Endothelial cell of hepatic sinusoid (primary cell): ENCODE measurements at regions not wholly inside any gene's neighbourhood (a gene's known extent, or its start where the extent isn't known, plus 50 kb on each side); places are given as distances from the start of the nearest gene placed in this dataset.

Experiments
- in situ Hi-C: cut with HindIII; loops from 2 replicates; pipeline ENCODE4 v1.10.0; 2017; ENCODE audit warnings: low sequenced_read_pairs

- in situ Hi-C loops: no loop called here
Measured at GRCh38 chr3:181660337-181660736, 51.4 kb upstream of the SOX2 start.

- in situ Hi-C loops: no loop called here
Measured at GRCh38 chr3:181637456-181637855, 74.3 kb upstream of the SOX2 start.

GRCh38 chr3:181637056-181637455 lies 74.7 kb upstream of the SOX2 start:
- in situ Hi-C loops: no loop called here

GRCh38 chr3:181635141-181635540 lies 76.6 kb upstream of the SOX2 start:
- in situ Hi-C loops: no loop called here

GRCh38 chr3:181633556-181633955 lies 78.2 kb upstream of the SOX2 start:
- in situ Hi-C loops: no loop called here

- in situ Hi-C loops: no loop called here
Measured at GRCh38 chr3:181631901-181632300, 79.8 kb upstream of the SOX2 start.

- in situ Hi-C loops: no loop called here
Measured at GRCh38 chr3:181630853-181631252, 80.9 kb upstream of the SOX2 start.

- in situ Hi-C loops: no loop called here
Measured at GRCh38 chr3:181629711-181630110, 82.0 kb upstream of the SOX2 start.

- in situ Hi-C loops: no loop called here
Measured at GRCh38 chr3:181629029-181629428, 82.7 kb upstream of the SOX2 start.

GRCh38 chr3:181628384-181628783 lies 83.3 kb upstream of the SOX2 start:
- in situ Hi-C loops: no loop called here

GRCh38 chr3:181626036-181626435 lies 85.7 kb upstream of the SOX2 start:
- in situ Hi-C loops: no loop called here

GRCh38 chr3:181623924-181624694 lies 87.6 kb upstream of the SOX2 start:
- in situ Hi-C loops: no loop called here

GRCh38 chr3:181622365-181622764 lies 89.4 kb upstream of the SOX2 start:
- in situ Hi-C loops: no loop called here

- in situ Hi-C loops: loop anchor here (5.0 kb wide), 1 partner anchor 77 kb away; no protein-coding TSS in a partner anchor
Measured at GRCh38 chr3:181619897-181620296, 91.8 kb upstream of the SOX2 start.

- in situ Hi-C loops: loop anchor here (5.0 kb wide), 1 partner anchor 79 kb away; no protein-coding TSS in a partner anchor
Measured at GRCh38 chr3:181618260-181618659, 93.5 kb upstream of the SOX2 start.

GRCh38 chr3:181616088-181617070 lies 95.3 kb upstream of the SOX2 start:
- in situ Hi-C loops: loop anchor here (5.0 kb wide), 1 partner anchor 81 kb away; no protein-coding TSS in a partner anchor

GRCh38 chr3:181615666-181616065 lies 96.1 kb upstream of the SOX2 start:
- in situ Hi-C loops: loop anchor here (5.0 kb wide), 1 partner anchor 82 kb away; no protein-coding TSS in a partner anchor

GRCh38 chr3:181614878-181615277 lies 96.8 kb upstream of the SOX2 start:
- in situ Hi-C loops: loop anchor here (5.0 kb wide), 1 partner anchor 82 kb away; no protein-coding TSS in a partner anchor

- in situ Hi-C loops: no loop called here
Measured at GRCh38 chr3:181613813-181614212, 97.9 kb upstream of the SOX2 start.

GRCh38 chr3:181613191-181613590 lies 98.5 kb upstream of the SOX2 start:
- in situ Hi-C loops: no loop called here

GRCh38 chr3:181610973-181611265 lies 100.8 kb upstream of the SOX2 start:
- in situ Hi-C loops: no loop called here
